ENCODE measurements at regions not wholly inside any gene's neighbourhood (a gene's known extent, or its start where the extent isn't known, plus 50 kb on each side); places are given as distances from the start of the nearest gene placed in this dataset.

DNA sequence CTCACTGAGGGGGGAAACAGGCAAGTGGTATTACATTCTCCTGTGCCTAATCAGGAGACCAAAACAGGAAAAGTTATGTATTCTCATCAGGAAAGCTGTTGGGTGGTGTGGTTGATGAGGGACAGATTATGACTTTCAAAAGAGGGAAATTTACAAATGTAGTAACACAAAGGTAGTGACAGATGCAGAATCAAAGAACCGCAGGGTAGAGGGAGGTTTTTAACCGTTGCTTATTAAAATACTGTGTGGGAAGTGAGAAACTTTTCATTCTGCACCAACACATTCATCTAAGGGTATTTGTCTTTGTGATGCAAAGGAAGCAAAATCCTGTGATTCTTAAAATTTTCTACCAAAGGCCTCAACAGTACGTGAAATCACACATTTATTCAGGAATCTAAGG, 288.2 kb upstream of the MAN1A1 start:
- DNase-seq (ENCODE audit: low read depth): no peak

GRCh38 chr6:119636060-119636459, 286.5 kb upstream of the MAN1A1 start:
- no peak for DNase-seq (ENCODE audit: low read depth)

- DNase-seq (ENCODE audit: low read depth): no peak
Measured at GRCh38 chr6:119633461-119633860, 283.9 kb upstream of the MAN1A1 start.

DNA sequence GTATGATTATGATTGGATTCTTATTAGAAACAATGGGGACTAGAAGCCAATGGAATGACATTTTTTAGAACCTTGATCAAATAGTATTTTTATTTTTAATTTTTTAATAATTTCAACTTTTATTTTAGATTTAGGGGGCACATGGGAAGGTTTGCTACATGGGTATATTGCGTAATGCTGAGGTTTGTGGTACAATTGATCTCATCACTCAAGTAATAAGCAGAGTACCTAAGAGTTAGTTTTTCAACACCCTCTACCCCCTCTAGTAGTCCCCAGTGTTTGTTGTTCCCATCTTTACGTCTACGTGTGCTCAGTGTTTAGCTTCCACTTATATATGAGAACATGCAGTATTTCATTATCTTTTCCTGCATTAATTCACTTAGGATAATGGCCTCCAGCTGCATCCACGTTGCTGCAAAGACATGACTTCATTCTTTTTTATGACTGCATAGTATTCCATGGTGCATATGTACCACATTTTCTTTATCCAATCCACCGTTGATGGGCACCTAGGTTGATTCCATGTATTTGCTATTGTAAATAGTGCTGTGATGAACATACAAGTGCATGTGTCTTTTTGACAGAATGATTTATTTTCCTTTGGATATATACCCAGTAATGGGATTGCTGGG, 281.1 kb upstream of the MAN1A1 start:
- no peak for DNase-seq (ENCODE audit: low read depth)

GRCh38 chr6:119628691-119629594, 279.4 kb upstream of the MAN1A1 start:
- no peak for DNase-seq (ENCODE audit: low read depth)

GRCh38 chr6:119627908-119628669, 278.5 kb upstream of the MAN1A1 start:
- DNase-seq (ENCODE audit: low read depth): no peak

DNA sequence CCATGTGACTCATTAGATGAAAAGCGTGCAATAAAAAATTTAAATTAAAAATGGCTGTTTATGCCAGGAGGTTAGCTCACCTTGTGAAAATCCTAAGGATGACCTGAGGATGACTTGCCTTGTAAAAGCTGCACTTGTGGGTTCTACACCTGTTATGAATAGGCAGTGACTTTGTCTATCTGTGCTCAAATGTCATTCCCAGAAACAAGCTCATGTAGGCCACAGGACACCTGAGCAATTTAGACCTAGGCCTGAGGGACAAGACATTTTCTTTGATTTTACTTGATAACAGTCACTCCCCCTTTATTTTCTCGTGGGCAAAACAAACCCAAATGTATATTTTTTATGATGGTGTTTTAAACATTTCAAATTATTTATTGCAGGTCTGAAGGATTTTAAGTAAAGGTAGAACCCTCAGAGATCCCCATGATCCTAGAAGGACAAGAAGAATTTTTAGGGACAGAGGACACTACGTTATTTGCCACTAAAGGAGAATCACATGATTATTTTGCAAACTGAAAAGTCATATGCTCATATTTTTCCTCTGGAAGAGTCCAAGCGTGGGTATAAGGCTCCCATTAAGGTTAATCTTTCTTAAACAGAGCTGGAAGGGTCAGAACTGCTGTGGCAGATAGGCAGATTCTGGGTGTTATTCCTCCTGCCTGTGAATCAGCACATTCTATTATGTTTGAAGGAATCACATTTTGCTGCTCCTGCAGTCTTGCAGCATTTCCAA, 277.5 kb upstream of the MAN1A1 start:
- no peak for DNase-seq (ENCODE audit: low read depth)

DNA sequence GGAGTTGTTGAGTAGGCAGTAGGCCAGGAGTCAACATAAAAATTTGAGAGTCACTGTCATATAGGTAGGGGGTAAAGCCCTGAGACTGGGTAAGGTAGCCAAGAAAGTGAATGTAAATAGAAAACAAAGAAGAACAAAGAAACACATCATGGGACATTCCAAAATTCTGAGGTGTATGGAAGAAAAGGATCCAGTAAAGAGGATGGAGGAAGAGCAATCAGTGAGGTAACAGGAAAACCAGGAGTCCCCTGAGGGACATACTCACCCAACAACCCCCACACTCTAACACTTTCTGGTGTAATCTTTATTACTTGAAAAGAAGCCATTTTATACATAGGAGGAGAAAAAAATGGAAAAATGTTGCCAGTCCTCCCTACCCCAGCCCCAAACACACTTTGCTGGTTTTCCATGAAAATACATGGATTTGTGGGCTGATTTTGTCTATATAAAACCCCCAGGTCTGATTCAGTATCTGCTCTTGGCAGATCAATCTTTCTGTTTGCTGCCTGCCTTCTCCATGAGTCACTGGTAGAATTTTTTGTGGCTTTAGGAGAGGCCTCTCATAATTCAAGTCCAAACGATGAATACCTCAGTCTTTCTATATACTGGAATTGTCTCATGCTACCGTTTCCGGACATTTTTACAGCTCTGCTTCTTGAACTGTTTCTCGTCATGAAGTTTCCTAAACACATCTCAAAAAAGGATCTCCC, 271.4 kb upstream of the MAN1A1 start:
- DNase-seq (ENCODE audit: low read depth): no peak

GRCh38 chr6:119614138-119614537, 264.6 kb upstream of the MAN1A1 start:
- DNase-seq (ENCODE audit: low read depth): no peak

DNA sequence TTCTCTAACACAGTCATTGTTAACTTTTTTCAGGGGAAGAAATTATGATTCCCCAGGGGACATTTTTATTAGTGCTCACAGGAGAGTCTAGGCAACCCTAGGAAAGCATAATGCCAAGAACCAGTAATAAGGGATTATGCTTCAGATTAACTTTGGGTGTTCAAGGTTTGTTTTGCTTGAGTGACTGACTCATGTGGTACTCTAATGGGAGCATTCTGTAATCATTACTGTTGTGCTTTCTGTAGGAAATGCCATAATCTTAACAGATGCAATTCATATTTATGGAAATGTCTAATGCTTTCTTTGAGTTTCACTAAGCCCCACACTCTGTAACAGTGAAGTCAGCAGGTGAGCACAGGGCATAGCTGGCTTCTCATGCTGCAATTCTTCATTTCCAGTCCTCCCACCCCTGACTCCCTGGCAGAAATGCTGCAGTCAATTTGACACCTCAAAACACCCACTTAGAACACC, 263.4 kb upstream of the MAN1A1 start:
- no peak for DNase-seq (ENCODE audit: low read depth)

DNA sequence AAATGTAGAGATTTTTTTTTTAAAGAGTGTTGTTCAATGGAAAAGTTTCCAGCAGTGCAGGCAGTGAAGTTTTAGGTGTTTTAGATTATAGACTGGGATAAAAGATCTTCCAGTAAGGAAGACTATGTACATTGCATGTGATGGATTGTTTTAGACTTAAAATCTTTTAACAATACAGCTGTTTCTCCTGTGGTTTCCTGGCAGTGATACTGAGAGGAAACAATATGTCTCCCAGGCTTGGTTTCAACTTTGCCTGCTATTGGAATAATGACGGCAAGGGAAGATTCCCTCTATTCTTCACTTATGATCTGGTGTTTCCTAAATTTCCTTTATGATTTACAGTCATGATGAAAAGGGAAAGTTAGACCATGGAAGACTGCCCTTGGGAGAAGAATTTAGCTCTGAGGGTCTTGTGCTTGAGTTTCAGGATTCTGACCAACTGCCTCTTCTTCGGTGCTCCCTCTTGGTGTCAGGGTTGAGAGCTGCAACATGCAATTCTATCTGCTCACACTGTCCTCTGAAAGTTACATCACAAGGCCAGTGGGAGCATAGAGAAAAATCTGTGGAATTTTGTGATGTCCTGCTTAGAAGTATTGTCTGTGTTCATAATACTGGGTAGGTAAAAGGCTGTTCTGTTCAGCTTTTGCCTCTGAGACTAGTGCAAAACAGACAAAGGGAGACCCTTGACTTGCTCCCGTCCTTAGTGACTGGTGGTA, 262.8 kb upstream of the MAN1A1 start:
- DNase-seq (ENCODE audit: low read depth): no peak

- DNase-seq (ENCODE audit: low read depth): no peak
Measured at GRCh38 chr6:119610754-119611153, 261.2 kb upstream of the MAN1A1 start.

- DNase-seq (ENCODE audit: low read depth): no peak
Measured at GRCh38 chr6:119610265-119610664, 260.7 kb upstream of the MAN1A1 start.

- no peak for DNase-seq (ENCODE audit: low read depth)
Measured at GRCh38 chr6:119609865-119610264, 260.3 kb upstream of the MAN1A1 start.

- no peak for DNase-seq (ENCODE audit: low read depth)
Measured at GRCh38 chr6:119608994-119609393, 259.4 kb upstream of the MAN1A1 start.

DNA sequence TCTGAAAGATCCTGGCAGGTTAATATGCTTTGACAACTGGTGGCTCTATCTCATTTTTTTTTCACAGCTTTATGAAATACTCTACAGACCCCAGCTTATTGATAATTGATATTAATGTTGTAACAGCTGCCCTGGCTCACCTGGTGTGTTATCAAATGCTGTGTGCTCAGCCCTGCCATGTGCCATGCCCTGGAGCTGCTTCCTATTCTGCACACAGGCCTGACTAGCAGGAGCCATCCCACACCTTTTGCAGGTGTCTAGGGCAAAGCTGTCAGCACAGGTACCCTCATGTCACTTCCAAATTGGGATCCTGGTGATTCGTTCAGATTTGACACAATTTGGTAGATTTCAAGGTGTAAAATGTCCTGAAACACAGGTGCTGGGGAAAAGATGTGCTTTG, 254.6 kb upstream of the MAN1A1 start:
- DNase-seq (ENCODE audit: low read depth): no peak

DNA sequence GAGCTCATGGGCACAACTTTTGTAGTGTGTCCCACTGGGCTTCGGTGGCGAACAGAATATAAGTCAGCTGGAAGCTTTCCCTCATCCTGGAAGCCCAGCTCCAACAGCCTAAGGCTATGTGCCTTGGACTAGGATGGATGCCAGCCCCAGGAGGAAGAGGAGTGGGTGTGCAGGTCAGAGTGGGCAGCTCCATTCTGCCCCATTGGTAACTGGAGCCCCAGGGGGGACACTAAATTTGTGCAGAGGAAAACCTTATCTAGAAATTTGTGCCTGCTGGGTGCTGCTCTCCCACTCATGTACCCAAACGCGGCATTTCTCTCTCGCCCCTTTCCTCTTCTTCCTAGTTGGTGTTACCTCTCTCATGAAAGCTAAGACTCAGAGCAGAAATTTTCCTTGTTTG, 253.9 kb upstream of the MAN1A1 start:
- DNase-seq (ENCODE audit: low read depth): no peak

GRCh38 chr6:119602215-119603178, 252.9 kb upstream of the MAN1A1 start:
- no peak for DNase-seq (ENCODE audit: low read depth)

DNA sequence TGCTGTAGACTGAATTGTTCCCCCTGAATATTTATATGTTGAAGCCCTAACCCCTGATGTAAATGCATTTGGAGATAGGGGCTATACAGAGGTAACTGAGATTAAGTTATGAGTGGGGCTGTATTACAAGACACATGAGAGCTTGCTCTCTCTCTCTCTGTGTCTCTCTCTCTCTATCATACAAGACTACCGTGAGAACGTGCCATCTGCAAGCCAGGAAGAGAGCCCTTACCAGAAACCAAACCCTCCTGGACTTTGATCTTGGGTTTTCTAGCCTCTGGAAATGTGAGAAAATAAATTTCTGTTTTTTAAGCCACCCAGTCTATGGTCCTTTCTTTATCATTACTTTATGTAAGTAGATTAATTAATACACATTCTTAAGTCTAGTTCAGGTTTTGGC, 249.3 kb upstream of the MAN1A1 start:
- no peak for DNase-seq (ENCODE audit: low read depth)

DNA sequence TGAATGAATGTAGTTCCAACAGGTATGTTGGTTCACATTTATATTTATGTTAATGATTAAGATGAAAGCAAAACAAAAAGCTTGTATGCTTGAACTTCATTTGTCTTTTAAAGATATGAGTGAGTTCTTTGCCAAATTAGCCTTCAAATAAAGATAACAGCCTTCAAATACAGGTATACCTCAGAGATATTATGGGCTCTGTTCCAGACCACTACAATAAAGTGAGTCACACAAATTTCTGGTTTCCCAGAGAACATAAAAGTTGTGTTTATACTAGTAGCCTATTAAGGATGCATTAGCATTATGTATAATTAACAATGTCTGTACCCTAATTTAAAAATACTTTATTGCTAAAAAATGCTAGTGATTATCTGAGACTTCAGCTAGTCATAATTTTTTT, 245.3 kb upstream of the MAN1A1 start:
- DNase-seq (ENCODE audit: low read depth): no peak

Measured in activated gamma-delta T cell treated with anti-CD3 and anti-CD28 coated beads, Interleukin-2, amount 50 U/mL, for 16 hours (primary cell).